HG03460 (cell line): ENCODE measurements at regions not wholly inside any gene's neighbourhood (a gene's known extent, or its start where the extent isn't known, plus 50 kb on each side); places are given as distances from the start of the nearest gene placed in this dataset.
"Not testable (repeated sequence)": the region's sequence is repeated elsewhere in the genome, so short reads cannot be mapped to it uniquely, and the experiment has no call there.

Experiments
- ATAC-seq: cut with Tn5 transposase; IDR thresholded peaks from one replicate; pipeline ENCODE4 v1.9.1; 2021; ENCODE audit not compliant: unreplicated experiment

DNA sequence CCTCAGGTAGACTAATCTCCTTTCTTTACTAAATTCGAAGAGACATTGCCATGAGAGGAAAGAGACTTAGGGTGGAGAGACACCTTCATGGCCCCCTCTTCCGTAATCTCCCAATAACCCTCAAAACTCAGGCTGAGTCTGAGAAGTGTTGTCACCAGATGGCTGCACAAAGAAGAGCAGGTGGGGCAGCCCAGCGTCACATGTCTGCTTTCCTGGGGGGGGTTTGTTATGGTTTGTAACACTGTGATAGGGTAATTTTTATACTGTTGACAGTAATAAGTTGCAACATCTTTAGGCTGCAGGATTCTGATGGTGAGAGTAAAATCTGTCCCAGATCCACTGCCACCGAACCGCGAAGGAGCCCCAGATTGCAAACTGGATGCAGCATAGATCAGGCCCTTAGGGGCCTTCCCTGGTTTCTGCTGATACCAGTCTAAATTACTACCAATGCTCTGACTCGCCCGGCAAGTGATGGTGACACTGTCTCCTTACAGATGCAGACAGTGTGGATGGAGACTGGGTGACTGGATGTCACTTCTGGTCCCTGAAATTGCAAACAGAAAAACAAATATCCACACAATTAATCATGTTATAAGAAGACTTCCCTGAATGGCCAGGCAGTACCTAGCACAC lies 595.1 kb downstream of the RPIA start:
- not testable (repeated sequence) for ATAC-seq

DNA sequence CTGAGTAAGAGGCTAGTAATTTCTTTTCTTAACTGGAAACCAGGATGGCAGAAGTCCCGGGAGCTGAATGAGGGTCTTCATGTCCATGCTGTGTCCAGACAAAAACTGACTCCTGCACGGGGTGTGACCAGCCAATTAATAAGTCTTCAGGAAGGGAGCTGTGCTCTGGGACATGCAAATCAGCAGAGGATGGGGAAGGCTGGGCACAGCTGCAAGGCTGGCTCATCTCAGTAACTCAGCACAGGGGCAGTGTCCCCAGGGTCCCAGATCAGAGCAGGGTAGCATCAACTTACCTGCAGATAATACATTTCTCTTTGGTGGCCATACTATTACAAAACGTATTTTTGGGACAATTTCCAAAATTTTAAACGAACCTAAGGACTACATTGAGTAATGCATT lies 595.6 kb downstream of the RPIA start:
- ATAC-seq = not testable (repeated sequence)

DNA sequence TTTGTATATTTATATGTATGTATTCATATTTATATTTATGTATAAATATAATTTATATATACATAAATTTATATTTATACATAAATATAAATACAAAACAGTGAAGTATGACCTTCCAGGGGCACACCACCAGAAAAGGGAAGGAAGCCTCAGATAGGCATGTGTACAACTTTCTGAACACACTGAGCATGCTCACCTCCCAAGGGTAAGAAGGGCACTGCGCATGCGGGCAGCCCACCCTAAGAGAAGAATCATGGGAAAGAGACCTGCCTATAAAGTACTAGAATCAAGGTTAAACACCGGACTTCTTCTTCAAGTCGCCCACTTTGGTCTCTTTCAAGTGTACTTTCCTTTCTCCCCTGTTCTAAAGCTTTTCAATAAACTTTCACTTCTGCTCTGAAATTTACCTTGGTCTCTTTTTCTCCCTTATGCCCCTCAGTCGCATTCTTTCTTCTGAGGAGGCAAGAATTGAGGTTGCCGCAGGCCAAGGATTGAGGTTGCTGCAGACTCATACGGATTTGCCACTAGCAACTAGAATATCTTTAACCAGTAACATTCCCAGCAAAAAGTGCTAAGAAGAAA lies 600.3 kb downstream of the RPIA start:
- ATAC-seq = not testable (repeated sequence)

DNA sequence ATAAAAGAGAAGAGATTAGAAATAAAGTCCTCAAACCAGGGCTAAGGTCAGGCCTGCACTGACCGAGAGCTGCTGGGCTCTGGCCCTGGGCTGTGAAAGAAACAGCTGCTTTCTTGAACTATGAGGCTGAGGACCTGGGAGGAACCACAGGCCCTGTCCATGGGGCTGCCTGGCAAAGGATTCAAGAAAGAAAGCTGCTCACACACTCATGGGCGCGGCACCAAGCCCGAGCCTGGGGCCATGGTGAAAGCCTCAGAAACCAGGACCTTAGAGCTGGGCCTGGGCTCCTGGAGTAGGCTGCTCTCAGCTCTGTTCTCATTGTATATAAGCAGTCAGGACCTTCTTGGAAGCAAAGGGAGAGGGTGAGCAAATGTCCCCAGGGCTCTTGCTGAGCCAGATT lies 601.9 kb downstream of the RPIA start:
- not testable (repeated sequence) for ATAC-seq

DNA sequence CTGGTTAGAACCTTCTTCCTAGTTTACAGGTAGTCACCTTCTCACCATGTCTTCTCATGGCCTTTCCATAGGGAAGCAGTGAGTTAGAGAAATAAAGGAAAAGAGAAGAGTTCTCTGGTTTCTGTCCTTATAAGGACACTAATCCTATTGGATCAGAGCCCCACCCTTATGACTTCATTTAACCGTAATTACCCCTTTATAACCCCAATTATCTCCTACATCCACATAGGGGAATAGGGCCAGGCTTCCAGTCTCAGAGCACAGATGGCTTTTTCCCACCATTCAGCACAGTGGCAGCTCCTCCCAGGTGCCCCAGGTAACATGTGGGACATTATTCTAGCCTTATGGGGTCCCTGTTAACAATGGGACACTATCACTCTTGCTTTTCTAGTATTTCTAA lies 602.9 kb downstream of the RPIA start:
- not testable (repeated sequence) for ATAC-seq

DNA sequence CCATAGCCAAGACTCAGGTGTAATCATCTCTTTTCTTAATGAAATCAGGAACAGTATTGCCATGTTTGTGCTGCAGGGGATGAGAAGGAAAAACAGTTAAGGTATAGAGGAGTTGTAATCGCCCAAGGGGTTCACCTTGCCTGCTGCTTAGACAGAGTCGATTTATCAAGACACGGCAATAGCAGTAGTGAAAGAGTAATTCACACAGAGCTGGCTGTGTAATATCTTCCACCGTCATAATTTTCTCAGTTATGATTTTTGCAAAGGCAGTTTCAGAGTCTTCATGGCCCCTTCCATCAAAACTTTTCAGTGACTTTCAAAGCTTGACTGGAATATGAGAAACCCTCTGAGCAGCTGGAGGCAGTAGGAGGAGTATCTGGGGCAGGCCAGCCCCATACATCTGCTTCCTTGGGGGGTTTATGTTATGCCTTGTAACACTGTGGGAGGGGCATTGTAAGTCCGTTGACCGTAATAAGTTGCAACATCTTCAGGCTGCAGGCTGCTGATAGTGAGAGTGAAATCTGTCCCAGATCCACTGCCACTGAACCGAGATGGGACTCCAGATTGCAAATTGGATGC lies 605.4 kb downstream of the RPIA start:
- not testable (repeated sequence) for ATAC-seq

DNA sequence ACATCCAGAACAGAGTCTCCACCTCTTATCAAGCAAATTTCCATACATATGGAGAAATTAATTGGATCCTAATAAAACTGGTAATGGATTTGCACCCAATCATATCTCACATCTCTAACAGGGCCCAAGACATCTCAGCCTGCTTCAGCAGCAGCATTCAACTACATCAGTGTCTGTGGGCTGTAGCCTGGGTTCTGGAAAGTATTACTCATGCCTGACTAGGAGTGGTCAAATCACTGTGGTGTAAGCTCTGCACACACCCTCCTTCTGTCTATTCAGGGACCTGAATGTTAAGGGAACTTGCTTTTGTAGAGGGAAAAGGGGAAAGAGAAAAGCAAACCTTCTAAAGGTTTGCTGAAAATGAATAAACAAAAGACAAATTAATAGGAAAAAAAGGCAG lies 607.7 kb downstream of the RPIA start:
- not testable (repeated sequence) for ATAC-seq

DNA sequence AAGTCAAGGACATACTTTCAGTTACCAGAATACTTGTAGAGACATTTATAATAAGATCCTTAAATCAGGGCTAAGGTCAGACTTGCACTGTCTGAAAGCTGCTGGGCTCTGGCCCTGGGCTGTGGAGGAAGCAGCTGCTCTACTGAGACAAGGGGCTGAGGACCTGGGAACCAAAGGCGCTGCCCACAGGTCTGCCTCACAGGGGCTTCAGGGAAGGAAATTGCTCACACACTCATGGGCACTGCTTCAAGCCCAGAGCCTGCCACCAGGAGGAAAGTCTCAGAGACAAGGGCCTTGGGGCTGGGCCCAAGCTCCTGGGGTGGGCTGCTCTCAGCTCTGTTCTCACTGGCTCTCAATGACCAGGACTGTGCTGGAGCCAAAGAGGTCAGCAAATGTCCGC lies 614.1 kb downstream of the RPIA start:
- not testable (repeated sequence) for ATAC-seq

DNA sequence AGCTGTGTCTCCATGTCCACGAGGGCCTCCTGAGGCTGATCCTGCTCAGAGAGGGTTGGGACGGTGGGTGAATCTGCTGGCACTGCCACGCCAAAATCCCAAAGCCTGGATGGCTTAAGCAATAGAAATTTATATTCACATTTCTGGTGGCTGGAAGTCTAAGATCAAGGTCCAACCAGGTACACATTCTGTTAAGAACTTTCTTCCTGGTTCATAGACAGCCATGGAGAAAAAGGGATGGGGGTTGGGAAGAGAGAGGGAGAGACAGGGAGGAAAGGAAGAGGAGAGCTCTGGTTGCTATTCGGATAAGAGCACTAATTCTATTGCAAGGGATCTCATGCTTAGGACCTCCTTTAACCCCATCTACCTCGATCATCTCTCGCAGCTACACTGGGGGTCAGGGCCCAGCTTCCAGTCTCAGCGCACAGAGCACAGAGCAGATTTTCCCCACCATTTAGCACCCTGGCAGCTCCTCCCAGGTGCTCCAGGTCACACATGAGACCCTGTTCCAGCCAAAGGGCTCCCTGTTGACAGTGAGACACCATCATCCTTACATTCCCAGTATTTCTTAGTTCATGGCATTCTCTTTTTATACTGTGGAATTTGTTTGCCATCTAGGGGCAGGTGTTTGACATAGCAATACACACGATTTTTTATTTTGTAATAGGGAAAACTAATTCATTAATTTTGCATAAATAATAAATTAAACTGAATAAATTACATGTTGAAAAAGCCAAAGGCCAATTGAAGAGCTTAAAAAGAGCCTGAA lies 615.6 kb downstream of the RPIA start:
- not testable (repeated sequence) for ATAC-seq

DNA sequence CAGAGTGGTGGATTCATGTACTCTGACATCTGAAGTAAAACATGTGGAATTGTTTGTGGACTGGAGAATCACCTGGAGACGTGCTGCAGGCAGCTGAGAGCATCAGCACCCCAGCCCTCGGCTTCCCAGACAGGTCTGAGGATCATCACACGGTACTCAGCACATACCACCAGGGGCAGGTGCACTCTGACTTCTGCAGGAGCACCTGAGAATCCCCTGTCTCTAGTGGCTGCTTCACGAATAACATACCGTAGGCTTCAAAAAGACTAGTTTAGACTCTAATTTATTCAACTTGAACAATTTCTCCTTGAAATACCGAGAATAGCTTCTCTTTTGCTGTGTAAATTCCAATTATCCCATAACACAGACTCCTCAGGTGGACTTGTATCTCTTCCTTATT lies 627.5 kb downstream of the RPIA start:
- not testable (repeated sequence) for ATAC-seq

DNA sequence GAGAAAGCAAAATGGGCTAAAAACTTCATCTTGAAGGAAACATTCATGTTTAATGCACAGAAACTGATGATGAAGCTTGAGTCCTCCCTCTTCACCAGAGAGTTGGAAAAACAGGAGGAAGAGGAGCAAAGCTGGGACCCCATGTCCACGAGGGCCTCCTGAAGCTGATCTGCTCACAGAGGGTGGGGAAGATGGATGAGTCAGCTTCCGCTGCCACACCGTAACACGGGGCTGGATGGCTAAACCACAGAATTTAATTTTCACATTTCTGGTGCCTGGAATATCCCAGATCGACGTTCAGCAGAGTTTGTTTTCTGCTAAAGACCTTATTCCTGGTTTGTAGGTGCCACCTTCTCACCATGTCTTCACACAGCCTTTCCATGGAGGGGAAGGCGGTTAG lies 634.4 kb downstream of the RPIA start:
- ATAC-seq = not testable (repeated sequence)

DNA sequence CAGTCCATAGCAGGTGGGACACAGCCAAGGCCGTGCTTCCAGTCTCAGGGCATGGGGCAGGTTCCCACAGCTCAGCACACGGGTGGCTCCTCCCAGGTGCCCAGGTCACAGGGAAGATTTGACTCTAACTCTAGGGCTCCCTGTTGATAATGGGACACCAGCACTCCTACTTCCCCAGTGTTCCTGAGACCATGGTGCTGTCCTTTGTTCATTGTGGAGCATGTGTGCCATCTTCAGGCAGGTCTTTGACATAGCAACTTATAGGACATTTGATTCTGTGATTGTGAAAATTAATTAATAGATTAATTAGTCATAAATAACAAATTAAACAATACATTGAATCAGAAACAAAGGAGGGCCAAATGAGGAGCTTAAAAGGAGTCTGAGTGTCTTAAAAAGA lies 635.0 kb downstream of the RPIA start:
- ATAC-seq = not testable (repeated sequence)

DNA sequence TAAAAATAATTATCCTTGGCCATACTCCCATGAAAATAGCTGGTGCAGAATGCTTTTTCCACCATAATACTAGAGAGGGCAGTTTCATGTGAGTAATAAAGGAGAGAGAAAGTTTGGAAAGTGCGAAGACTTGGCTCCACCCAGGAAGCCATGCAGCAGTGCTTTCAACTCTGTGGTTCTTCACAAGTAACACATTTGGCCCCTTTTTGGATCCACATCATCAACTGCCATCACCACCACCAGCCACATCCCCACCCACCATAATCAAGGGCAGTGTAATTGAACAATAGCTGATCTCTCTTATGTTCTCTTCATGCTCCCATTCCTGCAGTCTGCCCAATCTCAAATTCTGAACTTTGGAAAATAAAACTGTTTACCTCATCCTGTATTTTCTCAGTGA lies 637.3 kb downstream of the RPIA start:
- not testable (repeated sequence) for ATAC-seq
